HCT116 (cell line): ENCODE measurements at regions not wholly inside any gene's neighbourhood (a gene's known extent, or its start where the extent isn't known, plus 50 kb on each side); places are given as distances from the start of the nearest gene placed in this dataset.

Experiments
- ATAC-seq: fragments of 200-7000 bp; cut with Tn5 transposase; 2 replicates; pipeline ENCODE4 v1.9.1; 2020; ENCODE audit warnings: mild to moderate bottlenecking, moderate library complexity
- BruUV-seq: library from RNA; stranded (reverse); fragments of 400-500 nt; replicated peaks from 2 replicates; lab custom pipeline; 2021; lab: Mats Ljungman, UMichigan
- CTCF ChIA-PET: fragments of 300-600 bp; sonication (Branson Sonifier 250); formaldehyde crosslinking; loops from one replicate; lab custom pipeline; 2021; ENCODE audit warnings: antibody characterized with exemption; lab: Charles Lee
- POLR2A ChIA-PET: fragments of 300-600, 350-600 bp; sonication (Branson Sonifier 250); formaldehyde crosslinking; loops from one replicate; lab custom pipeline; 2021; ENCODE audit warnings: antibody characterized with exemption; lab: Charles Lee
- RAD21 ChIA-PET, 2 experiments: fragments of 300-600 bp; sonication (Branson Sonifier 250); formaldehyde crosslinking; loops; one replicate each; lab custom pipeline; 2023; ENCODE audit warnings: low total read pairs in 2 of 2; ENCODE audit not compliant: uncharacterized antibody in 2 of 2, unreplicated experiment in 2 of 2, low non-redundant PET in 1 of 2; lab: Charles Lee
- DNase-seq: peaks from one replicate; pipeline ENCODE4 v3.0.0-alpha.2; 2010; ENCODE audit warnings: low read depth, low spot score
- H2AFZ ChIP-seq: fragments of 200-600 bp; shearing (Covaris generic), sonication (generic); 2 replicates; pipeline ENCODE4 v1.6.1; 2017; ENCODE audit warnings: low read depth, mixed run types, mixed read lengths, antibody characterized with exemption, low read length; ENCODE audit not compliant: poor library complexity, severe bottlenecking
- H3K27ac ChIP-seq: 2 replicates; pipeline ENCODE4 v1.5.1; 2012; ENCODE audit warnings: low read depth, low read length
- H3K27me3 ChIP-seq: fragments of 200-600 bp; sonication (generic); 2 replicates; pipeline ENCODE4 v1.6.1; 2016; ENCODE audit warnings: mixed run types, low read length, mixed read lengths; ENCODE audit not compliant: insufficient read depth
- H3K36me3 ChIP-seq, 2 experiments: fragments of 200-500 bp in 1 of 2; fragments of 200-600 bp in 1 of 2; sonication (Bioruptor generic) in 1 of 2; sonication (generic) in 1 of 2; 2 replicates each; pipeline versions ENCODE4 v1.5.1 to v1.6.1; 2014 to 2016; ENCODE audit warnings: low read length in 2 of 2, inconsistent platforms in 1 of 2, mixed read lengths in 1 of 2, mixed run types in 1 of 2; ENCODE audit not compliant: insufficient read depth in 2 of 2, control insufficient read depth in 1 of 2
- H3K4me1 ChIP-seq, 2 experiments: fragments of 200-600 bp in 1 of 2; sonication (generic) in 1 of 2; 2 replicates each; pipeline versions ENCODE4 v1.5.1 to v1.6.1; 2012 to 2017; ENCODE audit warnings: low read length in 2 of 2, inconsistent platforms in 1 of 2, mild to moderate bottlenecking in 1 of 2, mixed read lengths in 1 of 2, mixed run types in 1 of 2, moderate library complexity in 1 of 2; ENCODE audit not compliant: insufficient read depth in 2 of 2, control insufficient read depth in 1 of 2
- H3K4me2 ChIP-seq: fragments of 200-600 bp; sonication (generic); 2 replicates; pipeline ENCODE4 v1.6.1; 2017; ENCODE audit warnings: mixed run types, low read length, mixed read lengths
- H3K4me3 ChIP-seq, 2 experiments: fragments of 200-600 bp in 1 of 2; sonication (generic) in 1 of 2; replicated peaks in 1 of 2; 2 replicates each; pipeline ENCODE4 v1.5.1; 2011 to 2016; ENCODE audit warnings: low read length in 2 of 2, control low read depth in 1 of 2, low read depth in 1 of 2, mild to moderate bottlenecking in 1 of 2, mixed read lengths in 1 of 2, mixed run types in 1 of 2
- H3K79me2 ChIP-seq: fragments of 200-600 bp; sonication (generic); 2 replicates; pipeline ENCODE4 v1.6.1; 2017; ENCODE audit warnings: mild to moderate bottlenecking, mixed run types, low read length, moderate library complexity, mixed read lengths; ENCODE audit not compliant: insufficient read depth
- H3K9ac ChIP-seq: fragments of 200-600 bp; sonication (generic); 2 replicates; pipeline ENCODE4 v1.6.1; 2016; ENCODE audit warnings: low read length, mixed read lengths
- H3K9me2 ChIP-seq: fragments of 200-600 bp; sonication (generic), shearing (Covaris generic); 2 replicates; pipeline ENCODE4 v1.6.1; 2017; ENCODE audit warnings: mixed run types, mild to moderate bottlenecking, moderate library complexity; ENCODE audit not compliant: insufficient read depth
- H3K9me3 ChIP-seq, 2 experiments: fragments of 200-500 bp in 1 of 2; fragments of 200-600 bp in 1 of 2; sonication (Bioruptor generic) in 1 of 2; sonication (generic) in 1 of 2; 2 replicates each; pipeline ENCODE4 v1.6.1; 2014 to 2017; ENCODE audit warnings: low read length in 2 of 2, mixed read lengths in 2 of 2, inconsistent platforms in 1 of 2, low read depth in 1 of 2, mild to moderate bottlenecking in 1 of 2, mixed run types in 1 of 2, moderate library complexity in 1 of 2; ENCODE audit not compliant: control insufficient read depth in 1 of 2, insufficient read depth in 1 of 2
- H4K20me1 ChIP-seq: fragments of 200-600 bp; sonication (generic), shearing (Covaris generic); 2 replicates; pipeline ENCODE4 v1.6.1; 2017; ENCODE audit warnings: mixed run types, mild to moderate bottlenecking, moderate library complexity; ENCODE audit not compliant: insufficient read depth
- CBX3 ChIP-seq: IDR thresholded peaks from 2 replicates; pipeline ENCODE4 v1.6.1; 2012; ENCODE audit warnings: low read depth
- CEBPB ChIP-seq: IDR thresholded peaks from 2 replicates; pipeline ENCODE4 v1.6.1; 2012; ENCODE audit warnings: low read depth
- ELF1 ChIP-seq: IDR thresholded peaks from 2 replicates; pipeline ENCODE4 v1.6.1; 2012; ENCODE audit warnings: low read depth, borderline replicate concordance
- EZH2 ChIP-seq: fragments of 200-600 bp; sonication (generic); IDR thresholded peaks from 2 replicates; pipeline ENCODE4 v1.6.1; 2017; ENCODE audit warnings: antibody characterized with exemption, mixed run types
- FOSL1 ChIP-seq: IDR thresholded peaks from 2 replicates; pipeline ENCODE4 v1.6.1; 2012; ENCODE audit warnings: low read depth
- JUND ChIP-seq: IDR thresholded peaks from 2 replicates; pipeline ENCODE4 v1.6.1; 2012
- POLR2A ChIP-seq: IDR thresholded peaks from 2 replicates; pipeline ENCODE4 v1.7.0; 2011; ENCODE audit warnings: borderline replicate concordance; ENCODE audit not compliant: insufficient read depth, insufficient read length; ENCODE audit errors: extremely low read depth
- POLR2AphosphoS5 ChIP-seq: IDR thresholded peaks from 2 replicates; pipeline ENCODE4 v1.6.1; 2011; ENCODE audit warnings: mild to moderate bottlenecking, low read depth, low read length, moderate library complexity
- ZFX ChIP-seq: fragments of 450-650 bp; IDR thresholded peaks from 2 replicates; pipeline ENCODE4 v1.6.1; 2017
- intact Hi-C: fragments of 100-400 bp; cut with micrococcal nuclease; formaldehyde crosslinking; loops from 2 replicates; pipeline ENCODE4 v1.10.0; 2022
- TF ChIP-seq, protein P1 (sequence below): IDR thresholded peaks from 2 replicates; pipeline ENCODE4 v1.6.1; 2012; ENCODE audit warnings: low read depth
- TF ChIP-seq, protein P2 (sequence below), 3 experiments: fragments of 200-600 bp in 1 of 3; sonication (generic) in 1 of 3; IDR thresholded peaks in 2 of 3; conservative IDR thresholded peaks in 1 of 3; 2 replicates each; pipeline ENCODE4 v1.5.1; 2012 to 2017; ENCODE audit warnings: low read depth in 2 of 3, low read length in 2 of 3, antibody characterized with exemption in 1 of 3, borderline replicate concordance in 1 of 3, control low read depth in 1 of 3, mild to moderate bottlenecking in 1 of 3, mixed read lengths in 1 of 3, mixed run types in 1 of 3, moderate library complexity in 1 of 3; ENCODE audit not compliant: insufficient read depth in 1 of 3
- TF ChIP-seq, protein P3 (sequence below): IDR thresholded peaks from 2 replicates; pipeline ENCODE4 v1.6.1; 2012
- TF ChIP-seq, protein P4 (sequence below): IDR thresholded peaks from 2 replicates; pipeline ENCODE4 v1.6.1; 2011; ENCODE audit warnings: mild to moderate bottlenecking, low read length, moderate library complexity; ENCODE audit not compliant: insufficient replicate concordance; ENCODE audit errors: extremely low read depth

DNA sequence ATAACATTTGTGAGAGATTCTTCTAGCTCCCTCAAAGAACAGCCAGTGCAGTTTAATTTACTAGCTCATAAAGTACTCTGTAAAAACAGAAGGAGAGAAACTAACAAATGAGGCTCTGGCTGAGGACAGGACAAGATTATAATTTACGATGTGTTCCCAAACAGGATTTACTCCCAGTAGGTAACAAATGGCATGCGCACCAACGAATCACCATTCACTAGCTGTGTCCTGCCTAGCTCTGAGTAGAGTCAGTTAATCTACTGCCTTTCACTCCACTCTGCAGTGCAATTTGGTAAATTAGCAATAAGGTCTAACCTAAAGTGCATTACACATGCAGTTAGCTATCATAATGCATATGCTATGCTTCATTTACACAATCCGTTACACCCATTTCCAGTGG lies 497.4 kb upstream of the CCNG1 start:
- no peaks in the 10 kb centered on the region for H3K36me3 ChIP-seq
- DNase-seq, result no peak
- intact Hi-C loops, result no loop called here
- H3K27ac ChIP-seq, result no peak overlapping the region
- peaks cover 0 to 14% of the 10 kb centered on the region in 2 experiments; a peak in 2 of 4 replicates for H3K9me3 ChIP-seq
- H3K79me2 ChIP-seq, result no peaks in the 10 kb centered on the region
- TF ChIP-seq, protein P1, sequence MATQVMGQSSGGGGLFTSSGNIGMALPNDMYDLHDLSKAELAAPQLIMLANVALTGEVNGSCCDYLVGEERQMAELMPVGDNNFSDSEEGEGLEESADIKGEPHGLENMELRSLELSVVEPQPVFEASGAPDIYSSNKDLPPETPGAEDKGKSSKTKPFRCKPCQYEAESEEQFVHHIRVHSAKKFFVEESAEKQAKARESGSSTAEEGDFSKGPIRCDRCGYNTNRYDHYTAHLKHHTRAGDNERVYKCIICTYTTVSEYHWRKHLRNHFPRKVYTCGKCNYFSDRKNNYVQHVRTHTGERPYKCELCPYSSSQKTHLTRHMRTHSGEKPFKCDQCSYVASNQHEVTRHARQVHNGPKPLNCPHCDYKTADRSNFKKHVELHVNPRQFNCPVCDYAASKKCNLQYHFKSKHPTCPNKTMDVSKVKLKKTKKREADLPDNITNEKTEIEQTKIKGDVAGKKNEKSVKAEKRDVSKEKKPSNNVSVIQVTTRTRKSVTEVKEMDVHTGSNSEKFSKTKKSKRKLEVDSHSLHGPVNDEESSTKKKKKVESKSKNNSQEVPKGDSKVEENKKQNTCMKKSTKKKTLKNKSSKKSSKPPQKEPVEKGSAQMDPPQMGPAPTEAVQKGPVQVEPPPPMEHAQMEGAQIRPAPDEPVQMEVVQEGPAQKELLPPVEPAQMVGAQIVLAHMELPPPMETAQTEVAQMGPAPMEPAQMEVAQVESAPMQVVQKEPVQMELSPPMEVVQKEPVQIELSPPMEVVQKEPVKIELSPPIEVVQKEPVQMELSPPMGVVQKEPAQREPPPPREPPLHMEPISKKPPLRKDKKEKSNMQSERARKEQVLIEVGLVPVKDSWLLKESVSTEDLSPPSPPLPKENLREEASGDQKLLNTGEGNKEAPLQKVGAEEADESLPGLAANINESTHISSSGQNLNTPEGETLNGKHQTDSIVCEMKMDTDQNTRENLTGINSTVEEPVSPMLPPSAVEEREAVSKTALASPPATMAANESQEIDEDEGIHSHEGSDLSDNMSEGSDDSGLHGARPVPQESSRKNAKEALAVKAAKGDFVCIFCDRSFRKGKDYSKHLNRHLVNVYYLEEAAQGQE, result no peak
- no peak for TF ChIP-seq CEBPB
- TF ChIP-seq, protein P2, sequence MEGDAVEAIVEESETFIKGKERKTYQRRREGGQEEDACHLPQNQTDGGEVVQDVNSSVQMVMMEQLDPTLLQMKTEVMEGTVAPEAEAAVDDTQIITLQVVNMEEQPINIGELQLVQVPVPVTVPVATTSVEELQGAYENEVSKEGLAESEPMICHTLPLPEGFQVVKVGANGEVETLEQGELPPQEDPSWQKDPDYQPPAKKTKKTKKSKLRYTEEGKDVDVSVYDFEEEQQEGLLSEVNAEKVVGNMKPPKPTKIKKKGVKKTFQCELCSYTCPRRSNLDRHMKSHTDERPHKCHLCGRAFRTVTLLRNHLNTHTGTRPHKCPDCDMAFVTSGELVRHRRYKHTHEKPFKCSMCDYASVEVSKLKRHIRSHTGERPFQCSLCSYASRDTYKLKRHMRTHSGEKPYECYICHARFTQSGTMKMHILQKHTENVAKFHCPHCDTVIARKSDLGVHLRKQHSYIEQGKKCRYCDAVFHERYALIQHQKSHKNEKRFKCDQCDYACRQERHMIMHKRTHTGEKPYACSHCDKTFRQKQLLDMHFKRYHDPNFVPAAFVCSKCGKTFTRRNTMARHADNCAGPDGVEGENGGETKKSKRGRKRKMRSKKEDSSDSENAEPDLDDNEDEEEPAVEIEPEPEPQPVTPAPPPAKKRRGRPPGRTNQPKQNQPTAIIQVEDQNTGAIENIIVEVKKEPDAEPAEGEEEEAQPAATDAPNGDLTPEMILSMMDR (IDR thresholded peaks at IDR 0.05 in 2 of 3, conservative IDR thresholded peaks at IDR 0.05 in 1 of 3; ENCODE audit: borderline replicate concordance in 1 of 3, insufficient read depth in 1 of 3, low read depth in 2 of 3, low read length in 2 of 3), result no peak
- TF ChIP-seq EZH2, result no peak
- no peak for TF ChIP-seq ZFX
- TF ChIP-seq POLR2AphosphoS5, result no peak
- no peak for TF ChIP-seq FOSL1
- TF ChIP-seq, protein P3, sequence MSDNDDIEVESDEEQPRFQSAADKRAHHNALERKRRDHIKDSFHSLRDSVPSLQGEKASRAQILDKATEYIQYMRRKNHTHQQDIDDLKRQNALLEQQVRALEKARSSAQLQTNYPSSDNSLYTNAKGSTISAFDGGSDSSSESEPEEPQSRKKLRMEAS, result no peak
- TF ChIP-seq, protein P4, sequence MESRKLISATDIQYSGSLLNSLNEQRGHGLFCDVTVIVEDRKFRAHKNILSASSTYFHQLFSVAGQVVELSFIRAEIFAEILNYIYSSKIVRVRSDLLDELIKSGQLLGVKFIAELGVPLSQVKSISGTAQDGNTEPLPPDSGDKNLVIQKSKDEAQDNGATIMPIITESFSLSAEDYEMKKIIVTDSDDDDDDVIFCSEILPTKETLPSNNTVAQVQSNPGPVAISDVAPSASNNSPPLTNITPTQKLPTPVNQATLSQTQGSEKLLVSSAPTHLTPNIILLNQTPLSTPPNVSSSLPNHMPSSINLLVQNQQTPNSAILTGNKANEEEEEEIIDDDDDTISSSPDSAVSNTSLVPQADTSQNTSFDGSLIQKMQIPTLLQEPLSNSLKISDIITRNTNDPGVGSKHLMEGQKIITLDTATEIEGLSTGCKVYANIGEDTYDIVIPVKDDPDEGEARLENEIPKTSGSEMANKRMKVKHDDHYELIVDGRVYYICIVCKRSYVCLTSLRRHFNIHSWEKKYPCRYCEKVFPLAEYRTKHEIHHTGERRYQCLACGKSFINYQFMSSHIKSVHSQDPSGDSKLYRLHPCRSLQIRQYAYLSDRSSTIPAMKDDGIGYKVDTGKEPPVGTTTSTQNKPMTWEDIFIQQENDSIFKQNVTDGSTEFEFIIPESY, result no peak
- TF ChIP-seq JUND, result no peak
- no peak for TF ChIP-seq ELF1
- no peak for TF ChIP-seq POLR2A
- no peak for TF ChIP-seq CBX3
- TF ChIP-seq, all 23 proteins: peak for 0
- Histone ChIP-seq H3K4me3 (no peak overlapping the region), H3K27me3 (no peaks in the 10 kb centered on the region), H4K20me1 (no peaks in the 10 kb centered on the region; the same call in 1 of the 2 replicates), H3K4me1 (no peaks in the 10 kb centered on the region), H3K9ac (no peak overlapping the region), H3K4me2 (no peak overlapping the region), H2AFZ (no peak overlapping the region), H3K9me2 (no peaks in the 10 kb centered on the region)
- ChIA-PET POLR2A (no interaction called here), RAD21 (no interaction called here), CTCF (no interaction called here)
- BruUV-seq, result no TSS peak
- no peak for ATAC-seq
